HG02981 (cell line): ENCODE measurements at regions not wholly inside any gene's neighbourhood (a gene's known extent, or its start where the extent isn't known, plus 50 kb on each side); places are given as distances from the start of the nearest gene placed in this dataset.

Experiments used
- ATAC-seq: cut with Tn5 transposase; IDR thresholded peaks from one replicate; pipeline ENCODE4 v1.9.1; 2021; ENCODE audit warnings: mild to moderate bottlenecking, moderate library complexity; ENCODE audit not compliant: unreplicated experiment

GRCh38 chr20:4521170-4521968, 164.9 kb upstream of the PRNP start:
- ATAC-seq, result no peak

GRCh38 chr20:4519534-4519933, 166.7 kb upstream of the PRNP start:
- ATAC-seq, result no peak

GRCh38 chr20:4516876-4517275, 169.4 kb upstream of the PRNP start:
- no peak for ATAC-seq

GRCh38 chr20:4513720-4514119, 172.5 kb upstream of the PRNP start:
- ATAC-seq, result no peak

- ATAC-seq, result no peak
Measured at GRCh38 chr20:4512891-4513550, 173.2 kb upstream of the PRNP start.

- no peak for ATAC-seq
Measured at GRCh38 chr20:4511776-4512175, 174.5 kb upstream of the PRNP start.

- no peak for ATAC-seq
Measured at GRCh38 chr20:4509825-4510522, 176.3 kb upstream of the PRNP start.

GRCh38 chr20:4508773-4509172, 177.5 kb upstream of the PRNP start:
- ATAC-seq, result no peak

GRCh38 chr20:4507288-4507719, 179.0 kb upstream of the PRNP start:
- no peak for ATAC-seq

- no peak for ATAC-seq
Measured at GRCh38 chr20:4504814-4505213, 181.4 kb upstream of the PRNP start.

GRCh38 chr20:4502756-4503155, 183.5 kb upstream of the PRNP start:
- no peak for ATAC-seq

GRCh38 chr20:4493386-4493785, 192.9 kb upstream of the PRNP start:
- ATAC-seq, result no peak

GRCh38 chr20:4491643-4492042, 194.6 kb upstream of the PRNP start:
- ATAC-seq, result no peak

- no peak for ATAC-seq
Measured at GRCh38 chr20:4490606-4491280, 195.5 kb upstream of the PRNP start.

- no peak for ATAC-seq
Measured at GRCh38 chr20:4490045-4490444, 196.2 kb upstream of the PRNP start.

GRCh38 chr20:4488407-4489339, 197.6 kb upstream of the PRNP start:
- no peak for ATAC-seq

GRCh38 chr20:4484379-4484997, 201.8 kb upstream of the PRNP start:
- ATAC-seq, result no peak

- ATAC-seq, result no peak
Measured at GRCh38 chr20:4483961-4484360, 202.3 kb upstream of the PRNP start.

- no peak for ATAC-seq
Measured at GRCh38 chr20:4483486-4483885, 202.8 kb upstream of the PRNP start.

GRCh38 chr20:4480104-4480503, 206.2 kb upstream of the PRNP start:
- ATAC-seq, result no peak
